AG04450 (cell line): ENCODE measurements at regions not wholly inside any gene's neighbourhood (a gene's known extent, or its start where the extent isn't known, plus 50 kb on each side); places are given as distances from the start of the nearest gene placed in this dataset.

Experiments used
- CTCF ChIA-PET: fragments of 300-600, 350-600 bp; formaldehyde crosslinking; extraction: SDS; loops from one replicate; lab custom pipeline; 2022; ENCODE audit warnings: antibody characterized with exemption, inconsistent platforms; lab: Charles Lee
- POLR2A ChIA-PET: fragments of 350-600 bp; formaldehyde crosslinking; extraction: SDS; loops from one replicate; lab custom pipeline; 2021; ENCODE audit warnings: antibody characterized with exemption, inconsistent platforms; lab: Yijun Ruan, JAX
- DNase-seq: peaks from one replicate; pipeline ENCODE4 v3.0.0-alpha.2; 2011; ENCODE audit warnings: low read depth, low spot score
- H3K27ac ChIP-seq: one replicate; pipeline ENCODE4 v1.5.1; 2012; ENCODE audit warnings: low read depth, low read length, control low read depth
- H3K27me3 ChIP-seq: one replicate; pipeline ENCODE4 v1.6.0; 2012; ENCODE audit warnings: low read length; ENCODE audit not compliant: control insufficient read depth, insufficient read depth
- H3K4me3 ChIP-seq: 2 replicates; pipeline ENCODE4 v1.5.1; 2011; ENCODE audit warnings: mild to moderate bottlenecking, low read depth, low read length, control low read depth
- H3K9me3 ChIP-seq: 2 replicates; pipeline ENCODE4 v1.5.1; 2012; ENCODE audit warnings: low read length; ENCODE audit not compliant: control insufficient read depth, insufficient read depth
- CTCF ChIP-seq: IDR thresholded peaks from 2 replicates; pipeline ENCODE4 v1.5.1; 2011; ENCODE audit warnings: low read depth, low read length, control low read depth, inconsistent platforms

DNA sequence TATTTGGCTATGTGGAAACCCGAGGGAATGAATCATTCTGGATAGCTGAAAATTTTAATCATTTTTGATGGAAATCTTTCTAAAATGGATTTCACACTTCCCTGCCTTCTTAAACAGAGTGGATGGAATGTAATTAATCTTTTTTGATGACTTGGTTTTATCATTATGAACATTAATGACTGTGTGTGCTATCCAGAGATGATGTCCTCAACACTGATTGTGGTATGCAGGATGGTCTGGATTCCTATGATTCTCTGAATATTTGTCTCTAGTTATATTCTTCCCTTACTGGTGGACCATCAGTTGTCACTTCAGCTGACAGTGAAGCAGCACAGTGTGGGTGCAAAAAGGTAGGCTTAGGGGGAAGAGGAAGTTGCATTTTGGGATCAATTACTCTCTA lies 513.5 kb downstream of the LMO4 start:
- DNase-seq, result no peak
- TF ChIP-seq CTCF, result no peak
- H3K27me3 ChIP-seq, result no peaks in the 10 kb centered on the region
- H3K9me3 ChIP-seq, result no peaks in the 10 kb centered on the region
- POLR2A ChIA-PET, result no interaction called here
- no peak overlapping the region for H3K4me3 ChIP-seq
- no peak overlapping the region for H3K27ac ChIP-seq
- CTCF ChIA-PET, result no interaction called here

GRCh38 chr1:87844251-87844650 lies 515.6 kb downstream of the LMO4 start:
- H3K4me3 ChIP-seq, result no peak overlapping the region
- no peak for DNase-seq
- H3K27ac ChIP-seq, result no peak overlapping the region
- POLR2A ChIA-PET, result no interaction called here
- H3K27me3 ChIP-seq, result no peaks in the 10 kb centered on the region
- no peaks in the 10 kb centered on the region for H3K9me3 ChIP-seq
- CTCF ChIA-PET, result no interaction called here
- TF ChIP-seq CTCF, result no peak

DNA sequence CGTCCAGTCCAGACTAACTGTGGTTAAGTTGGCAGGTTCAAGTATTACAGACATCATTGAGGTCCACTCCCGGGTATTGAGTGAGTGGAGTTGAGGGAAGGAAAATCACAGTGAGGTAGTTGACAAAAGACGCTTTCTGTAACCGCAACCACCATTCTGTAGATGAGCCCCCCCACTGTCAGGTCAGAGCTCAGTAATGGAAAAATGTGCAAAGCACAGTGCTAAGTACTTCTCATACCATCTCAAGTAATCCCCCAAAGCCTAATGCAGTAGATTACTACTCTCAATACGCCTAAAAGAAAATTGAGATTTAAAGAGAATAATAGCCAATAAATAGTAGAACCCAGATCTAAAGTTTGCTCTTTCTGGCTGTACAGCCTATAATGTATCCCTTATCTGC lies 522.8 kb downstream of the LMO4 start:
- H3K9me3 ChIP-seq, result no peaks in the 10 kb centered on the region
- TF ChIP-seq CTCF, result no peak
- H3K27me3 ChIP-seq, result no peaks in the 10 kb centered on the region
- no peak overlapping the region for H3K27ac ChIP-seq
- H3K4me3 ChIP-seq, result no peak overlapping the region
- POLR2A ChIA-PET, result no interaction called here
- CTCF ChIA-PET, result interaction anchor here (0.7 kb wide), 1 partner anchor 62 kb away, joined by 3 read pairs; no protein-coding TSS in a partner anchor
- no peak for DNase-seq

DNA sequence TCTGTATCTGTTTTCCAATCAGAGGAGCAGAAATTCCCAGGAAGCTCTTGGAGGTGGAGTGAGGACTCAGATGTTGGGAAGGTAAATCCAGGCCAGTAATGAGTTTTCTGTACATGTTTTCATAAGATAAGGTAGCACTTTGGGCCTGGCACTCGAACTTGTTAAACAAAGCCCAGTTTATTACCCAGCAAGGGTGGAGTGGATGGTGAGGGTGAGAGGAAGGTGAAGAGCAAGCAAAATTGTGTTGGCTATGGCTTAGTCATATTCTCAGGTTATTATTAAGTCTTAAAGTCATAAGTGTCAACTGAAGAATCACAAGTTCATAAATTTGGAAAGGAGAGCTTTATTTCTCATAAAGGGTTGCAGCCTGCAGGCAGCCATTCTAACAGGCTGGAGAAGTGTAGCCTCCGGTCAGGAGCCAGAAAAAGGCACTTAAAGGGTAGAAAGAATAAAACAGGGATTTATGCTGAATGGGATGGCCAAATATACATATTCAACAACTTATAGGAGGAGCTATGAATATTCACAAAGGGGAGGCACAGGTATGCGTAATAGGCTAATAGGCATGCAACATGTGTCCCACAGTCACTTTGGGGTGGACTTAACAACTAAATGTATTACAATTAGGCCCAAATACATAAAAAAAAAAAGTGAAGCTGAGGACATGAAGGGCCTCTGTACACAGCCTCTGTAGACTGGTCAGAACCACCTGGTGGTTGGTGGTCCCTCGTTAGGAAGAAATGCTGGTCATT lies 523.9 kb downstream of the LMO4 start:
- no peak overlapping the region for H3K27ac ChIP-seq
- no peak for TF ChIP-seq CTCF
- no peak for DNase-seq
- CTCF ChIA-PET, result interaction anchor here (1.1 to 1.4 kb wide), 2 partner anchors 102 to 526 kb away, joined by 3 to 4 read pairs; no protein-coding TSS in a partner anchor
- H3K9me3 ChIP-seq, result no peaks in the 10 kb centered on the region
- no peaks in the 10 kb centered on the region for H3K27me3 ChIP-seq
- POLR2A ChIA-PET, result no interaction called here
- no peak overlapping the region for H3K4me3 ChIP-seq

DNA sequence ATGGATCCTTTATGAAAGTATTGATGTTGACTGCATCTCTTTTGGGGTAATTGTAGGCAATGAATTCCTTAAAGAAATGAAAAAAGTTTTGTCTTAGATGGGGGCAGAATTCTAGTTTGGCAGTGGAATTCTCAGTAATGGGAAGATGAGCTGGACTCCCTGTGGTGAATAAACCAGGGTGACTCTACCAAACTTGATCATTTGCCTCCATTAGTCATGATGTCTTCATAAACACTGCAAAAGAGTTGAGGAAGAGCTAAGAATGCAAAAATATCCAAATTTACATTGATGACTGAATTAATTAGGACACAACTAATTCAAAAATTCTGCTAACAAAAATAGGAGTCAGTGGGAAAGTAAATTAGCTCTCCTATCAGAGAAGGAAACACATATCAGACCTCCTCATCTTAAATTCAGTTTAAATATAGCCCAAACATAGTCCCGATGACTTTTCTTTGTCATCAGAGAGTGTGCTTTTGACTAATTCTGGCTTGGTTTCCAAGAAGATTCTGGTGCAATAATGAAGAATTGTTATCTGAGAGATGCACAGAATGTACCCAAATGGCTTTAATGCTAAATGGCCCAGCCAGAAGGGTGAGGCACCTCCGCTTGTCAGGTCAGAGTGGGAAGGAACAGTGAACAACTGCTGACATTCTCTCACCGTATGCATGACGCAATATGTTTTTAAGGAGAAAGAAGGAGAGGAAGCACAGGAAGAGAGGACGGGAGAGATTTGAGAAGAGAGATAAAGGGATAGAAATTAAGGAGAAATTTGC lies 525.1 kb downstream of the LMO4 start:
- ChIA-PET POLR2A (no interaction called here), CTCF (interaction anchor here (0.7 to 1.4 kb wide), 3 partner anchors 66 to 528 kb away, joined by 3 to 4 read pairs (median 3); no protein-coding TSS in a partner anchor)
- H3K27me3 ChIP-seq, result no peaks in the 10 kb centered on the region
- TF ChIP-seq CTCF, result no peak
- no peak overlapping the region for H3K4me3 ChIP-seq
- H3K9me3 ChIP-seq, result no peaks in the 10 kb centered on the region
- no peak for DNase-seq
- no peak overlapping the region for H3K27ac ChIP-seq
